ENCODE measurements at regions not wholly inside any gene's neighbourhood (a gene's known extent, or its start where the extent isn't known, plus 50 kb on each side); places are given as distances from the start of the nearest gene placed in this dataset.
"Not testable (repeated sequence)": the region's sequence is repeated elsewhere in the genome, so short reads cannot be mapped to it uniquely, and the experiment has no call there.

DNA sequence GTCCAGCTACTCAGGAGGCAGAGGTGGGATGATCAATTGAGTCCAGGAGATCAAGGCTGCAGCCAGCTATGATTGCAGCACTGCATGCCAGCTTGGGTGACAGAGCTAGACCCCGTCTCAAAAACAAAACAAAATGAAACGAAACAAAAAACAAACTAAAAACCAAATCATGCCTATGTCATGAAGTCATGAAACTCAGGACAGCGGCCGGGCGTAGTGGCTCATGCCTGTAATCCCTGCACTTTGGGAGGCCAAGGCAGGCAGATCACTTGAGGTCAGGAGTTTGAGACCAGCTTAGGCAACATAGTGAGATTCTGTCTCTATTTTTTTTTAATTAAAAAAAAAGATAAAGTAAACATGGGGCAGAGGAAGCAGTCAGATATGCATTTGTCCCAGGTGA is 472.6 kb downstream of the GOLGA6L6 start:
- DNase-seq = not testable (repeated sequence)

DNA sequence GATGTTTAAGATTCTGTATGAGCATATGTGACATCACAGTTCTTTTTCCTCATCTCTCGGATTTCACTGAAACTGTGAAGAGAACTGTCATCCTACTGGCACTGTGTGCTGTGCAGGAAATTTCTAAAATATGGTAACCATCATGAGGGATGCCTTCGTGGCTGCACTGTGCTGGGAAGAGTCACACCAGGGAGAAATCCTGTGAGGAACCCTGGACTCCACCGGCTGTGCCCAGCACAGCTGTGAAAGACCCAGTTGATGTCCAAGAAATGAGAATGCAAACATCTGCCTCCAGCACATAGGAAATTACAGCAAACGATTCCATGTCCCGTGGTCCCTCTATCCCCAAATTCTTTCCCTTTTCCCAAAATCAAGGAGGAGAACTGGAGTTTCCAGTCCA is 475.4 kb downstream of the GOLGA6L6 start:
- DNase-seq = not testable (repeated sequence)

DNA sequence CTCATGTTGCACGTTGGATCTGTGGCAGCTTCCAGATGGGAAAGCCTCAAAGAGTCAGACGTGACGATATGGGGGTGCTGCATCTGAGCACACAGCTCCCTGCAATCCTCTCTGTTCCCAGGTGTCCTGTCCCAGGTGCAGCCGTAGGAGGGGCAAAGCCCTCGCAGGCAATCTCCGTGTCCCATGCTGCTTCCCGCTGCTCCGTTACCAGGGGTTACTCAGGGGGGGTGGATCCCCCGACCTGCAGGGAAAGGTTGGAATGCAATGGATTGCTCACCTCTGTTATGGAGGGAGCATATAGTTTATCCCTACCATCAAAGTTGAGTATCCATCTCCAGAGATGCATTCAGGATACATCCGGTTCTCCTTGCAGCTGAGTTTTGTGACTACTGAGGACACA is 476.1 kb downstream of the GOLGA6L6 start:
- DNase-seq = not testable (repeated sequence)

- not testable (repeated sequence) for DNase-seq
These were observed 478.4 kb downstream of the GOLGA6L6 start for GRCh38 chr15:20063167-20063566.

- DNase-seq = not testable (repeated sequence)
These were observed 480.8 kb downstream of the GOLGA6L6 start for GRCh38 chr15:20060838-20061237.

DNA sequence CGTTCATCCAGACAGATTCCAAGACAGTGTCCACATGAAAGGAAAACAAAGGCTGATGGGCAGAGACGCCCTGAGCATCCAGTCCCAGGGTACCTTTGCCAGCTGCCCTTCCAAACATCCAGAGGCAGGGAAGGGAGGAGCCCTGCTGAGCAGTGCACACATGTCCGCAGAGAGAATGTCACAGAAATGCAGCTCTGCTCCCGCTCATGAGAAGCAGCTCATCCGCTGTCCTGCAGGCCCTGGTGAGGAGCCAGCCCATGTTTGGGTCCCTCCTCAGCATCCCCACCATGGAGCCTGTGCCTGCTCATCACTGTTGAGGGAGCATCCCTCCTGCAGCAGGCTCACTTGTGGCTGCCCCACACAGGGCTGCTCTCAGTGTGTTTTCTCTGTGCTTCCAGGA is 484.7 kb downstream of the GOLGA6L6 start:
- DNase-seq = not testable (repeated sequence)

GRCh38 chr15:20055921-20056320 is 485.7 kb downstream of the GOLGA6L6 start:
- DNase-seq = not testable (repeated sequence)

GRCh38 chr15:20048189-20048588 is 493.4 kb downstream of the GOLGA6L6 start:
- not testable (repeated sequence) for DNase-seq

- DNase-seq = not testable (repeated sequence)
These were observed 496.4 kb downstream of the GOLGA6L6 start for GRCh38 chr15:20045165-20045564.

DNA sequence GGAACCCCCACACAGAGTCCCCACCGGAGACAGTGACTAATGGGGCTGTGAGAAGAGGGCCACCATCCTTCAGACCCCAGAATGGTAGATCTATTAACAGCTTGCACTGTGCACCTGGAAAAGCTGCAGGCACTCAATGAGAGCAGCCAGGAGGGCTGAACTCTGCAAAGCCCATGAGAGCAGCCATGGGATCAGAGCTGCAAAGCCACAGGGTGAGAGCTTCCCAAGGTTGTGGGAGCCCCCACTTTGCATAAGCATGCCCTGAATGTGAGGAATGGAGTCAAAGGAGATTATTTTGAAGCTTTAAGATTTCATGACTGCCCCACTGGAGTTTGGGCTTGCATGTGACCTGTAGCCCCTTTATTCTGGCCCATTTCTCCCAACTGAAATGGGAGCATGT is 500.9 kb downstream of the GOLGA6L6 start:
- DNase-seq = not testable (repeated sequence)

- not testable (repeated sequence) for DNase-seq
These were observed 516.6 kb downstream of the GOLGA6L6 start for GRCh38 chr15:20025040-20025439.

GRCh38 chr15:20022349-20022748 is 519.3 kb downstream of the GOLGA6L6 start:
- DNase-seq = not testable (repeated sequence)

- not testable (repeated sequence) for DNase-seq
These were observed 520.2 kb downstream of the GOLGA6L6 start for GRCh38 chr15:20021351-20021750.

GRCh38 chr15:20020588-20020987 is 521.0 kb downstream of the GOLGA6L6 start:
- not testable (repeated sequence) for DNase-seq

- not testable (repeated sequence) for DNase-seq
These were observed 521.8 kb downstream of the GOLGA6L6 start for GRCh38 chr15:20019758-20020157.

- not testable (repeated sequence) for DNase-seq
These were observed 524.0 kb downstream of the GOLGA6L6 start for GRCh38 chr15:20017581-20017980.

GRCh38 chr15:20016941-20017340 is 524.7 kb downstream of the GOLGA6L6 start:
- not testable (repeated sequence) for DNase-seq

DNA sequence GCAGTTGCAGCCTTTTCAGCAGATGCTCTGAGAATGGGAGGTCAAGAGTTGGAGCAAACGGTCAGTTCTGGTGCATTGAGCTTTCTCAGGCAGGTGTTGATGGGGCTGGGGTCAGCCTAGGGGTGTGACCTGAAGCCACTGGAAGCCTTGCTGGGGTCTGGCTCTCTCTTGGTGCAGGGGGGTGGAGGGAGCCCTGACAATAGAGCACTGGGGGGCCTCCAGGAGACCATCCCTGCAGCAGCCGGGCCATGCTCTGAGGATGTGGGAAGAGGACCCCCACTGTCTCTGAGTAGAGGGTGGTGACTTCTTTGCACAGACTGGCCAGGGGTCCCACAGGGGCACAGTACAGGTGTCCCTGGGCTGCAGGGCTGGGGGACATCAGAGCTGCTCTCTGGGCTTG is 528.8 kb downstream of the GOLGA6L6 start:
- not testable (repeated sequence) for DNase-seq

- DNase-seq = not testable (repeated sequence)
These were observed 530.8 kb downstream of the GOLGA6L6 start for GRCh38 chr15:20010759-20011158.

- DNase-seq = not testable (repeated sequence)
These were observed 532.0 kb downstream of the GOLGA6L6 start for GRCh38 chr15:20009619-20010018.

DNA sequence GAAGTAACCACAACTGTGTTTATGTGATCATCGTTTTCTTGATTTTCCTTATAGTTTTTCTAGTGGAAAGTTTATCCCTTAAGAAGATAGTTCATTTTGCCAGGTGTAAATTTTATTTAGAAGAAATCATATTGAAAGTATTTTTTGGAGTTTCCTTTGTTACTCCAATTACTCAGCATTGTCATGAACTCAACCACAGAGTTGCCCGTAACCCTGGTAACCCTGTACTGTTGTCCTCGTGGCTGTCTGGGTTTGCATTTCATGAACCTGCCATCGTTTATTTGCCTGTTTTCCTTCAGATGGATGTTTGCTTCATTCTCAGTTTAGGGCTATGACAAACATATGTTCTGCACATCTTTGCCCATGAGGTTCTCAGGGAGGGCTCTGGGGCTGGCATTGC is 534.3 kb downstream of the GOLGA6L6 start:
- DNase-seq = not testable (repeated sequence)

- DNase-seq = not testable (repeated sequence)
These were observed 538.1 kb downstream of the GOLGA6L6 start for GRCh38 chr15:20003471-20003870.

DNA sequence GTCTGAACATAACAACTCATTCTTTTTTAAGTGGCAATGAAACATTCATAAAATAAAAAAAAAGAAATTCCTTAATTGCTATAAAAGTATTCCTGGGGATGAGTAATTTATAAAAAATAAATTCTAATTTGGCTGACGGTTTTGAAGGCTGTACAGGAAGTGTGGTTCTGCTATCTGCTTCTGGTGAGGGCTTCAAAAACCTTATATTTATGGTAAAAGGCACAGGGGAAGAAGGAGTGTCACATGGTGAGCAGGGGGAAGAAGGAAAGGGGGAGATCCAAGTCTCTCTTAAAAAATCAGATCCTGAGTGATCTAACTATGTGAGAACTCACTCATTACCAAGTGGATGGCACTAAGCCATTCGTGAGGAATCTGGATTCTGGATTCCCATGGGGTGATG is 539.0 kb downstream of the GOLGA6L6 start:
- not testable (repeated sequence) for DNase-seq

DNA sequence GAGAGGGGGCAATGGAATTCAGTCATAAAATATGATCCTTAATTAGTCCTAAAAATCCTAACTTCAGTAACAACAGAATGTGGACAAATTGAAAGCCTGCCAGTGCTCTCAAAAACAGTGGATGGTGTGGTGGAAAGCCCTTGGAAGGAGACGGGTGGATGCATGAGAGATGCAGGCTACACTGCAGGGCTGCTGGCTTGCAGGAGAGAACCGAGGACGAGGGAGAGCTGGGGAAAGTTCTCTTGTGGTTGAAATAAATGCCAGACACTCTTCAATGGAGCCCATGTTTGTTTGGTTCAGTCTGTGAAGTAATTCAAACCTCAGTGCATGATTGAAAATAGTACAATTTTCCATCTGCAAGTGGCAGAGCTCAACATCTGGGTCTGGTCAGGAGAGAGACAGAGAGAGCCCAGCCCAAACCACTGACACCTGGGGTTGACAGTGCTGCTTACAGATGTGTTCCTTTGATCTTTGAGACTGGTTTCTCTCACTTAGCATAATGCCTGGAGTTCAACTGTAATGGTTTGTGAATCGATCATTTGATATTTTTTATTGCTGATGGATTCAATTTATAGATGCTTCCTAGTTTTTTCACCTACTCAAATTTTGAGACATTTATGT is 544.9 kb downstream of the GOLGA6L6 start:
- not testable (repeated sequence) for DNase-seq

DNA sequence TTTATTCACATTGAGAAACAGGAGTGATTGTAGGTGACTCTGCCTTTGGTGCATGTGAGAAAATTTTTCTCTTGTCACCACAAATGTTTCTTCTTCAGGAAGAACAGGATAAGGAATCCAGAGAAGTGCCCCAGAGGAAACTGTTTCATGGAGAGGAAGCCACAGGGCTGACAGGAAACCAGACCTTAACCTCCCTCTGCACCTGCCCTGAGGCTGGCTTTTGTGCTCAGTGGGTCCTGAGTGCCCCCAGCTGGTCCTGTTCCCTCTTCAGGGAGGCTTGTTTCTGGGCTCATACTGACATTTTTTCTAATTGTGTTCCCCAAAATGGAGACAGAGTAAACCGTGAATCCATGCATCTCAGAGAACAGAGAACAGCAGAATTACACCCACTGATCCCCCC is 546.3 kb downstream of the GOLGA6L6 start:
- DNase-seq = not testable (repeated sequence)

Data from T-helper 1 cell (primary cell).